ENCODE measurements at regions not wholly inside any gene's neighbourhood (a gene's known extent, or its start where the extent isn't known, plus 50 kb on each side); places are given as distances from the start of the nearest gene placed in this dataset.
A peak's percentile ranks its signal among the peaks of the same experiment; 100 is the strongest.

GRCh38 chr10:90592638-90593302, 265.1 kb downstream of the HTR7 start:
- Histone ChIP-seq H4K20me1 (ENCODE audit: insufficient read depth, low read length) (no peaks in the 10 kb centered on the region), H2AFZ (ENCODE audit: low read length) (peak overlapping the region; percentile 67), H3K79me2 (ENCODE audit: low read length) (no peaks in the 10 kb centered on the region), H3K9me2 (replicated peaks; ENCODE audit: insufficient read depth, low read length) (no peaks in the 10 kb centered on the region), H3K36me3 (replicated peaks; ENCODE audit: insufficient read depth, low read length) (no peaks in the 10 kb centered on the region), H3K27ac (ENCODE audit: low read length) (peak overlapping the region; percentile 63; the same call in 1 of the 2 replicates), H3K9me3 (replicated peaks; ENCODE audit: insufficient read depth, low read length) (no peaks in the 10 kb centered on the region), H3K4me1 (ENCODE audit: low read length) (0 out of 2 replicates have a peak, but pooled peaks cover 4% of the 10 kb centered on the region), H3K4me2 (ENCODE audit: low read depth, low read length) (peak overlapping the region; percentile 40), H3K27me3 (replicated peaks; ENCODE audit: insufficient read depth, low read length) (no peaks in the 10 kb centered on the region), H3K9ac (ENCODE audit: low read length) (no peak overlapping the region; the same call in 1 of the 2 replicates), H3F3A (ENCODE audit: insufficient read depth, low read length) (0 out of 2 replicates have a peak, but pooled peaks cover 7% of the 10 kb centered on the region), H3K4me3 (ENCODE audit: low read length) (peak overlapping the region; percentile 39; the same call in 1 of the 2 replicates)
- TF ChIP-seq EZH2phosphoT487 (IDR thresholded peaks at IDR 0.05; ENCODE audit: low read length) (no peak), CTCF (IDR thresholded peaks at IDR 0.05; ENCODE audit: low read length) (peak; percentile 87)
- DNase-seq, result peak; percentile 86

- H3K4me1 ChIP-seq (ENCODE audit: low read length), result no peaks in the 10 kb centered on the region
- no peaks in the 10 kb centered on the region for H3K36me3 ChIP-seq (replicated peaks; ENCODE audit: insufficient read depth, low read length)
- no peaks in the 10 kb centered on the region for H3K79me2 ChIP-seq (ENCODE audit: low read length)
- TF ChIP-seq EZH2phosphoT487 (IDR thresholded peaks at IDR 0.05; ENCODE audit: low read length), result no peak
- TF ChIP-seq EZH2 (optimal IDR thresholded peaks at IDR 0.05; ENCODE audit: low read depth, low read length), result no peak
- no peaks in the 10 kb centered on the region for H4K20me1 ChIP-seq (ENCODE audit: insufficient read depth, low read length)
- H3K27ac ChIP-seq (ENCODE audit: low read length), result no peak overlapping the region
- no peak for DNase-seq
- no peaks in the 10 kb centered on the region for H3F3A ChIP-seq (ENCODE audit: insufficient read depth, low read length)
- no peak overlapping the region for H3K9ac ChIP-seq (ENCODE audit: low read length)
- H3K9me3 ChIP-seq (replicated peaks; ENCODE audit: insufficient read depth, low read length), result no peaks in the 10 kb centered on the region
- no peak overlapping the region for H2AFZ ChIP-seq (ENCODE audit: low read length)
- H3K27me3 ChIP-seq (replicated peaks; ENCODE audit: insufficient read depth, low read length), result no peaks in the 10 kb centered on the region
- H3K4me2 ChIP-seq (ENCODE audit: low read depth, low read length), result no peak overlapping the region
- H3K4me3 ChIP-seq (ENCODE audit: low read length), result no peak overlapping the region
- H3K9me2 ChIP-seq (replicated peaks; ENCODE audit: insufficient read depth, low read length), result no peaks in the 10 kb centered on the region
Observed at GRCh38 chr10:90598513-90598912, 259.3 kb downstream of the HTR7 start.

GRCh38 chr10:90602862-90603610, 254.8 kb downstream of the HTR7 start:
- no peak for DNase-seq
- H3F3A ChIP-seq (ENCODE audit: insufficient read depth, low read length), result no peaks in the 10 kb centered on the region
- H4K20me1 ChIP-seq (ENCODE audit: insufficient read depth, low read length), result no peaks in the 10 kb centered on the region
- H3K4me2 ChIP-seq (ENCODE audit: low read depth, low read length), result no peak overlapping the region
- no peaks in the 10 kb centered on the region for H3K27me3 ChIP-seq (replicated peaks; ENCODE audit: insufficient read depth, low read length)
- no peak overlapping the region for H3K4me3 ChIP-seq (ENCODE audit: low read length)
- H2AFZ ChIP-seq (ENCODE audit: low read length), result no peak overlapping the region
- no peaks in the 10 kb centered on the region for H3K9me2 ChIP-seq (replicated peaks; ENCODE audit: insufficient read depth, low read length)
- TF ChIP-seq EZH2 (optimal IDR thresholded peaks at IDR 0.05; ENCODE audit: low read depth, low read length), result no peak
- TF ChIP-seq CTCF (IDR thresholded peaks at IDR 0.05; ENCODE audit: low read length), result no peak
- TF ChIP-seq EZH2phosphoT487 (IDR thresholded peaks at IDR 0.05; ENCODE audit: low read length), result no peak
- H3K9ac ChIP-seq (ENCODE audit: low read length), result no peak overlapping the region
- H3K27ac ChIP-seq (ENCODE audit: low read length), result no peak overlapping the region
- H3K79me2 ChIP-seq (ENCODE audit: low read length), result no peaks in the 10 kb centered on the region
- no peaks in the 10 kb centered on the region for H3K4me1 ChIP-seq (ENCODE audit: low read length)
- no peaks in the 10 kb centered on the region for H3K9me3 ChIP-seq (replicated peaks; ENCODE audit: insufficient read depth, low read length)
- H3K36me3 ChIP-seq (replicated peaks; ENCODE audit: insufficient read depth, low read length), result no peaks in the 10 kb centered on the region

Measured in MM.1S (cell line).